Smooth muscle cell (in vitro differentiated cells): ENCODE measurements at regions not wholly inside any gene's neighbourhood (a gene's known extent, or its start where the extent isn't known, plus 50 kb on each side); places are given as distances from the start of the nearest gene placed in this dataset.

Experiments used
- DNase-seq: peaks from one replicate; lab custom pipeline; 2025; ENCODE audit not compliant: unreplicated experiment; lab: John Stamatoyannopoulos, UW
- H2AFZ ChIP-seq: fragments of 200-600 bp; sonication (generic); 2 replicates; pipeline ENCODE4 v1.6.0; 2016; ENCODE audit warnings: antibody characterized with exemption, low read depth, mild to moderate bottlenecking
- H3F3A ChIP-seq: fragments of 200-600 bp; sonication (generic); 2 replicates; pipeline ENCODE4 v1.6.0; 2017; ENCODE audit warnings: antibody characterized with exemption, low read depth
- H3K27ac ChIP-seq: fragments of 200-600 bp; sonication (generic); 2 replicates; pipeline ENCODE4 v1.5.1; 2016; ENCODE audit warnings: low read depth, mild to moderate bottlenecking
- H3K27me3 ChIP-seq: fragments of 200-600 bp; sonication (generic); 2 replicates; pipeline ENCODE4 v1.6.1; 2016; ENCODE audit warnings: low read depth, mild to moderate bottlenecking
- H3K36me3 ChIP-seq: fragments of 200-600 bp; sonication (generic); 2 replicates; pipeline ENCODE4 v1.5.1; 2016; ENCODE audit warnings: low read depth
- H3K4me1 ChIP-seq: fragments of 200-600 bp; sonication (generic); 2 replicates; pipeline ENCODE4 v1.5.1; 2016; ENCODE audit warnings: low read depth
- H3K4me2 ChIP-seq: fragments of 200-600 bp; sonication (generic); 2 replicates; pipeline ENCODE4 v1.6.0; 2016; ENCODE audit warnings: mild to moderate bottlenecking
- H3K4me3 ChIP-seq: fragments of 200-600 bp; sonication (generic); 2 replicates; pipeline ENCODE4 v1.5.1; 2016; ENCODE audit warnings: mild to moderate bottlenecking
- H3K79me2 ChIP-seq: fragments of 200-600 bp; sonication (generic); 2 replicates; pipeline ENCODE4 v1.6.0; 2016; ENCODE audit warnings: low read depth, mild to moderate bottlenecking
- H3K9ac ChIP-seq: fragments of 200-600 bp; sonication (generic); 2 replicates; pipeline ENCODE4 v1.6.0; 2016; ENCODE audit warnings: low read depth
- H3K9me3 ChIP-seq: fragments of 200-600 bp; sonication (generic); replicated peaks from 2 replicates; pipeline ENCODE4 v1.5.1; 2016; ENCODE audit warnings: low read depth
- H4K20me1 ChIP-seq: fragments of 200-600 bp; sonication (generic); 2 replicates; pipeline ENCODE4 v1.6.0; 2016; ENCODE audit warnings: low read depth
- CTCF ChIP-seq: fragments of 200-600 bp; sonication (generic); IDR thresholded peaks from 2 replicates; pipeline ENCODE4 v1.5.1; 2017; ENCODE audit warnings: borderline replicate concordance, mild to moderate bottlenecking, antibody characterized with exemption; ENCODE audit not compliant: insufficient read depth, poor library complexity, severe bottlenecking
- WGBS: methylation state at CpG from one replicate; pipeline ENCODE4 v1.1.7; 2016; ENCODE audit warnings: low lambda C conversion rate; 5-methylcytosine and 5-hydroxymethylcytosine counted together

DNA sequence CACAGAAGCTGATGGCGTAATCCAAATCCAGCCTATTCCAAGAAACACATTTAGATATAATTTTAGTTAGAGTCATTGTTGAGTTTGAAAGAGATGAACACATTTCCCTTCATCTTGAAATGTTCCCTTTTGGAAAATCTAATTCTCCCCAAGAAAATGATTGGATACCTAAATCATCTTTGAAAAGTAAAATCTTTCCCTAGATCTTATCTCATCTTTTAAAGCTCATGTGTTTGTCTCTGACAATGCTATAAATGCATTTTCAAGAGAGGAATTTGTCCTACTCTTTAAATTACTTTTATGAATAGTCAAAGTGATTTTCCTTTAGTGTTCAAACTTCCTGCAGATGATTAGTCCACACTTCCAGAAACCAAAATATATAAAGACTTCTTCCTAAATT is 82.6 kb upstream of the CNTN6 start:
- no peak overlapping the region for H3K9ac ChIP-seq
- 71% methylated on average over 1 of the region's 1 CpG for WGBS

DNA sequence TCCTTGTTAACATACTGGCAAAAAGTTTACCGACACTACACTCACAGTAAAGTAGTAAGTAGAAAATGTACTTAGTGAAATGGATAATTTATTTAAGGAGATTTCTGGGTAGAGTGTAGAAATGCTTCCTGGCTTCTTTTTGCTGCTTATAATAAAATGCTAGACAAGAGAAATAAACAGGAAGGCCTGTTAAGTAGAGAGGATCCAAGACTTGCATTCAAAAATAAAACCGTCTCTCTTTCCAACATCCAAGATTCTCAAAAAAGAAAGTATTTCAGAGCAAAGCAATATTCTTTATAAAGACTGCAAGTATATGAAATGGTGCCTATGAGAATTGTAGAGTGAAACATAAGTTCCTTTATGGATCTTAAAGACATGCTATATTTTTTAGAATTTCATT is 77.0 kb upstream of the CNTN6 start:
- no peak for DNase-seq
- H3K79me2 ChIP-seq: no peaks in the 10 kb centered on the region
- no peak overlapping the region for H3K4me2 ChIP-seq
- H3K36me3 ChIP-seq: no peaks in the 10 kb centered on the region
- H3K27me3 ChIP-seq: no peaks in the 10 kb centered on the region
- peak overlapping the region; percentile 21 for H2AFZ ChIP-seq
- no peaks in the 10 kb centered on the region for H3F3A ChIP-seq
- WGBS: 67% methylated on average over 2 of the region's 2 CpGs
- no peak overlapping the region for H3K27ac ChIP-seq
- H3K4me1 ChIP-seq: no peaks in the 10 kb centered on the region
- H3K9me3 ChIP-seq: no peaks in the 10 kb centered on the region
- no peak for TF ChIP-seq CTCF
- no peaks in the 10 kb centered on the region for H4K20me1 ChIP-seq
- H3K9ac ChIP-seq: no peak overlapping the region
- H3K4me3 ChIP-seq: no peak overlapping the region

More for the DNA sequence above, 82.6 kb upstream of the CNTN6 start:
- Histone ChIP-seq H3K27me3 (no peaks in the 10 kb centered on the region), H3K4me3 (no peak overlapping the region), H3K9me3 (no peaks in the 10 kb centered on the region), H3F3A (no peaks in the 10 kb centered on the region), H3K27ac (no peak overlapping the region), H3K4me1 (no peaks in the 10 kb centered on the region), H3K79me2 (no peaks in the 10 kb centered on the region), H2AFZ (no peak overlapping the region), H3K4me2 (no peak overlapping the region), H3K36me3 (no peaks in the 10 kb centered on the region), H4K20me1 (no peaks in the 10 kb centered on the region)
- no peak for DNase-seq
- TF ChIP-seq CTCF: no peak

DNA sequence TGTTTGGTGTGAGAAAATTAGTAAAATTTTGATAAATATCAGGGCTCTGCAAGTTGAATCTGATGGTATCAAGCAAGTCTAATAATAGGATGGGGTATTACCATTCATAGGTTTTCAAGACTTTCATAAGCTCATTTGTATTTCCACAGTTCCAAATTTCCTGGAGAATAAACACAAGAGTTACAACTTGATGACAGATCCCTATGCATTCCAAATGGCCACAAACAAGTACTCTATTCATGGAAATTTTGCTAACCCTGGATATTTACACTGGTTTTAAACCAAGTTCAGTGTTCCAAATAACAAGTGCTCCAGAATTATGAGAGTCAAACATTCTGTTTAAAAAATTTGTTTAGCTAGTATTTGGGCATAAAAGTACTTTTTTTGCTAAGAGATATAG is 75.0 kb upstream of the CNTN6 start:
- Histone ChIP-seq H2AFZ (no peak overlapping the region), H3F3A (no peaks in the 10 kb centered on the region), H3K4me3 (no peak overlapping the region), H3K9me3 (no peaks in the 10 kb centered on the region), H3K79me2 (no peaks in the 10 kb centered on the region), H3K27ac (no peak overlapping the region), H3K4me1 (no peaks in the 10 kb centered on the region), H3K27me3 (no peaks in the 10 kb centered on the region), H3K4me2 (no peak overlapping the region), H3K9ac (no peak overlapping the region), H3K36me3 (no peaks in the 10 kb centered on the region), H4K20me1 (no peaks in the 10 kb centered on the region)
- TF ChIP-seq CTCF: no peak
- no peak for DNase-seq

DNA sequence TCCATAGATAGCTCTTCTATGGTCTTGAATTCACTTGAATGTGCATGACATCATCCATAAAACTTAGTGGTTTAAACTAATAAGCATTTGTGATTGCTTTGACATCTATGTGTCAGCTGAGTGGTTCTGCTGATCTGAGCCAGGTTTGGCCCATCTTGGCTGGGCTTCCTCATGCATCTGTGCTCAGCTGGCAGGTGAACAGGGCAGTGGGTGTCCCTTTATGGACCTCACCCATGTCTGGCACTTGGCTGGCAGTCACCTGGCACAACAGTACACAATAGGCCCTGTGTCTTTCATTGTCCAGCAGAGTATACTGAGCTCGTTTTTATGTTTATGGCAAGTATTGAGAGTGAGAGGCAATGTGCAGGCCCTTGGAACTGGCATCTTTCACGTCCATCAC is 73.7 kb upstream of the CNTN6 start:
- Histone ChIP-seq H3K79me2 (no peaks in the 10 kb centered on the region), H3K9me3 (no peaks in the 10 kb centered on the region), H3K9ac (no peak overlapping the region), H3K27ac (no peak overlapping the region), H3K27me3 (no peaks in the 10 kb centered on the region), H3K36me3 (no peaks in the 10 kb centered on the region), H4K20me1 (no peaks in the 10 kb centered on the region), H3F3A (no peaks in the 10 kb centered on the region), H3K4me1 (no peaks in the 10 kb centered on the region), H3K4me3 (no peak overlapping the region), H3K4me2 (no peak overlapping the region), H2AFZ (no peak overlapping the region)
- DNase-seq: no peak
- no peak for TF ChIP-seq CTCF
- WGBS: 68% methylated on average over 2 of the region's 2 CpGs
